DMS 273 treated with DMSO at 0.1 percent for 48 hours (cell line): ENCODE measurements at regions not wholly inside any gene's neighbourhood (a gene's known extent, or its start where the extent isn't known, plus 50 kb on each side); places are given as distances from the start of the nearest gene placed in this dataset.
"Not testable (repeated sequence)": the region's sequence is repeated elsewhere in the genome, so short reads cannot be mapped to it uniquely, and the experiment has no call there.

Experiments
- DNase-seq: peaks from one replicate; lab custom pipeline; 2025; lab: John Stamatoyannopoulos, UW

- DNase-seq, result peak; percentile 12
These were observed 88.4 kb upstream of the TEAD1 start for GRCh38 chr11:12585861-12586260.

DNA sequence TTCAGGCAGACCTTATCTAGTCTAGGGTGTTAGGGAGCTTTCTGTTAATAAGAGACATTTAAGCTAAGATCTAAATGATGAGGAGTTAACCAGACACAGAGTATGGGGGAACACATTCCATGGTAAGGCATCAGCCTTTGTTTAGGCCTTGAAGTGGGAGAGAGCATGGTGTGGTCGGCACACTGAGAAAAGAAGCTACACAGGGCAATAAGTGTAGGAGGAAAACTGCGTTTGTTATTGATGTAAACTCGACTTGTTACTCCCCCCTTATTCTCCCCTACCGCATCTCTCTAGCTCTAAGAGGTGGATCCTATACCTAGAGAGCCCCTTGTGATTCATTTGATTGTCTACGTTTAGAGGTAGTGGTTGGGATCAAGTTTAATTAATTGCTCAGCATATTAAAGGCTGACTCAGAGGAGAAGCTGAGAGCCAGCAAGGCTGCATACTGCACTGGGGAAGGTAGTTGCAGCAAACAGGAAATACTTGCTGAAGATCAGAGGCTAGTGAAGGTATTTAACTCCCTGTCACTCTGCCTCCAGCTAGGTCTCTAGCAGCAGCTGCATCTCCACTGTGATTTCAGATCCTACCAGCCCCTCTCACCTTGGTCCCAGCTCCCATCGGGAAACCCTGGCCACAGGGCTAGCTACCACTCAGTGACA is 86.8 kb upstream of the TEAD1 start:
- no peak for DNase-seq

DNA sequence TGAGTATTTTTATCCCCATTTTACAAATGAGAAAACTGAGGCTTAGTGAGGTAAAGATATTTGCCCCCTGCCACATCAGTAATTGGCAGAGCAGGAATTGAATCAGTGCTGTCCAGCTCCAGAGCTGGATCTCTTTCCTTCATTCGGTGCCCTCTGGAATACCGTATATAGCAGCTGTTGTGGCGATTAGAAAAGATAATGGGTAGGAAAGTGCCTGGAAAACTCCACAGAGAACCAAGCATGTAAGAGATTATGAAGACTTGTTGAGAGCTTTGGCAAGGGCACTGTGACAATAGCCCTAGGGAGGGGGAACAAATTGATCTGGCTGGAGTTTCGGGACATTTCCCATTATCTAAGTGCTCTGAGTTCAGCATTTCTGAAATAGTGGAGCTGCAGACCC is 82.5 kb upstream of the TEAD1 start:
- no peak for DNase-seq

GRCh38 chr11:12592283-12592682 is 81.9 kb upstream of the TEAD1 start:
- no peak for DNase-seq

DNA sequence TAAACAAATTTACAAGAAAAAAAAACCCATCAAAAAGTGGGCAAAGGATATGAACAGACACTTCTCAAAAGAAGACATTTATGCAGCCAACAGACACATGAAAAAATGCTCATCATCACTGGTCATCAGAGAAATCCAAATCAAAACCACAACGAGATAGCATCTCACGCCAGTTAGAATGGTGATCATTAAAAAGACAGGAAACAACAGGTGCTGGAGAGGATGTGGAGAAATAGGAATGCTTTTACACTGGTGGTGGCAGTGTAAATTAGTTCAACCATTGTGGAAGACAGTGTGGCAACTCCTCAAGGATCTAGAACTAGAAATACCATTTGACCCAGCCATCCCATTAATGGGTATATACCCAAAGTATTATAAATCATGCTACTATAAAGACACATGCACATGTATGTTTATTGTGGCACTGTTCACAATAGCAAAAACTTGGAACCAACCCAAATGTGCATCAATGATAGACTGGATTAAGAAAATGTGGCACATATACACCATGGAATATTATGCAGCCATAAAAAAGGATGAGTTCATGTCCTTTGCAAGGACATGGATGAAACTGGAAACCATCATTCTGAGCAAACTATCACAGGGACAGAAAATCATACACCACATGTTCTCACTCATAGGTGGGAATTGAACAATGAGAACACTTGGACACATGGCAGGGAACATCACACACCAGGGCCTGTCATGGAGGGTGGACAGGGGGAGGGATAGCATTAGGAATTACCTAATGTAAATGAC is 79.0 kb upstream of the TEAD1 start:
- not testable (repeated sequence) for DNase-seq

GRCh38 chr11:12598330-12599256 is 75.6 kb upstream of the TEAD1 start:
- no peak for DNase-seq

DNA sequence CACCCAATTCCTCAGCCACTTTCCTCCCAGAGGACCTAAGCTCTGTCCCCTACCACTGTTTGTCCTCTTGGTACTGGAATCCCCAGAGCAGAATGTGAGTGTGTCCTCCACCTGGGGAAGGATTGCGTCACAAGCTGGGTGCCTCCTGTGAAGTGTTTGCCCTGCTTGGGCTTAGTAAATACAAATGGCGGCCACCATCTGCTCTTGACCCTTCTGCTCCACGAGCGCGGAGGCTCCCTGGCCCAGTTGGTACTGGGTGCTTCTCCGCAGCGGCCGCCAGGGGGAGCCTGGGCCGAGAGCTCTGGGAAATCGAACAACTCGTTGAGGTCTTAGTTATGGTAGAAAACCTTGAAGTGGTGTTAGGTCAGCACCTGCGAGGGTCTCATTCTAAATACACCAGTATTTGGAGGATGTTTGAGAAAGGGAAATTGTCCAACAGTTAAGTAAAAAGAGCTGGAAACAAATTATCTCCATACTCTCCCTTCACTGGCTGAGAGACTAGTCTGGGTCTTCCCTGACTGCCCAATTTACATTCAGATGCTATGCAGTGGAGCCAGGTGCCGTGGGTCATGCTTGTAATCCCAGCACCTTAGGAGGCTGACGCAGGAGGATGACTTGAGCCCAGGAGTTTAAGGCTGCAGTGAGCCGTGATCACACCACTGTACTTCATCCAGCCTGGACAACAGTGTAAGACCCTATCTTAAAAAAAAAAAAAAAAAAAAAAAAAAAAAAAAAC is 74.6 kb upstream of the TEAD1 start:
- no peak for DNase-seq

- no peak for DNase-seq
These were observed 73.4 kb upstream of the TEAD1 start for GRCh38 chr11:12600829-12601228.

- no peak for DNase-seq
These were observed 71.8 kb upstream of the TEAD1 start for GRCh38 chr11:12602421-12602820.

- no peak for DNase-seq
These were observed 70.8 kb upstream of the TEAD1 start for GRCh38 chr11:12603143-12604088.

- no peak for DNase-seq
These were observed 69.6 kb upstream of the TEAD1 start for GRCh38 chr11:12604557-12605153.

GRCh38 chr11:12606597-12606996 is 67.6 kb upstream of the TEAD1 start:
- DNase-seq, result no peak

DNA sequence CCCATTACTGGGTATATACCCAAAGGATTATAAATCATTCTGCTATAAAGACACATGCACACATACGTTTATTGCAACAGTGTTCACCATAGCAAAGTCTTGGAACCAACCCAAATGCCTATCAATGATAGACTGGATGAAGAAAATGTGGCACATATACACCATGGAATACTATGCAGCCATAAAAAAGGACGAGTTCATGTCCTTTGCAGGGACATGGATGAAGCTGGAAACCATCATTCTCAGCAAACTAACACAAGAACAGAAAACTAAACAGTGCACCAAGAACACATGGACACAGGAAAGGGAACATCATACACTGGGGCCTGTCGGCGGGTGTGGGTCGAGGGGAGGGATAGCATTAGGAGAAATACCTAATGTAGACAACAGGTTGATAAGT is 65.5 kb upstream of the TEAD1 start:
- DNase-seq, result not testable (repeated sequence)

GRCh38 chr11:12611352-12611751 is 62.9 kb upstream of the TEAD1 start:
- DNase-seq, result no peak

GRCh38 chr11:12617632-12618031 is 56.6 kb upstream of the TEAD1 start:
- no peak for DNase-seq

DNA sequence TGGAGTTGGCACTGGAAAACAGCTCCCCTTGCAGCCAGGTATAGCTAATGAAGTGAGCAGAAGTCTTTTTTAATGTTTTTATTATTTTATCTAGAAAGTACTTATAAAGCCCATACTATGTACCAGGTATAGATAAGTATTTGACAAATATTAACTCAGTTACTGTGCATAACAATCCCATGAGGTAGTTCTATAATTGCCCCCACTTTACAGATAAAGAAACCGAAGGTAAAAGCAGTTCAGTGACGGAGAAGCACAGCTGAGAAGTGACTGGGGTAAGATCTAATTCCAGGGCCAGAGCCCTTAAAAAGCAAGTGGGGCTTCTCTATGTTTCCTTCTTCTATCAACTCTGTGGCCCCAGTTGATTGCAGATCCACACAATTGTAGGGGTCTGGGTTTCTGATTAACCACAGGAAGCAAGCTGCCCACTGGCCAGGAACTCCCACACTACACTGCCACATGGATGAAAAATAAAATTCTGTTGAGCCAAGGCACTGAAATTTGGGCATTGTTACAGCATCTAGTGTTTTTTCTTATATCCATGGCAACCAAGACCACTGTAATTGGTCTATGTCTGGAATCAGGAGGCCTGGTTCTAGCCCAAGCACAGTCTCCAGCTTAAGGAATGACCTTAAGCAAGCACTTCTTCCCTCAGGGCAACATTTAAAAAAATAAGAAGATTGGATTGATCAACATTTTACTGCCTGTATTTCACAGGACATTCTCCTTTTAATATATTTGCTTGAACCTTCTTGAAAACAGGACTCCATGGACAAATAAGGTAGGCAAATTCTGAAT is 55.3 kb upstream of the TEAD1 start:
- DNase-seq, result no peak

GRCh38 chr11:12623869-12624268 is 50.4 kb upstream of the TEAD1 start:
- DNase-seq, result no peak
